Epithelial cell of esophagus (primary cell): ENCODE measurements at regions not wholly inside any gene's neighbourhood (a gene's known extent, or its start where the extent isn't known, plus 50 kb on each side); places are given as distances from the start of the nearest gene placed in this dataset.

Experiments
- DNase-seq: peaks from one replicate; pipeline ENCODE4 v3.0.0; 2010; ENCODE audit warnings: low read depth
- H3K4me3 ChIP-seq: 2 replicates; pipeline ENCODE4 v1.5.1; 2011; ENCODE audit warnings: mild to moderate bottlenecking, low read length, control low read depth
- CTCF ChIP-seq: IDR thresholded peaks from 2 replicates; pipeline ENCODE4 v1.5.1; 2011; ENCODE audit warnings: low read depth, mild to moderate bottlenecking, low read length, control low read depth, inconsistent platforms; ENCODE audit not compliant: insufficient read depth; ENCODE audit errors: missing control alignments

GRCh38 chr12:17642340-17642650, 447.7 kb downstream of the RERGL start:
- no peak for DNase-seq
- no peak overlapping the region for H3K4me3 ChIP-seq
- TF ChIP-seq CTCF: no peak

- H3K4me3 ChIP-seq: no peak overlapping the region
- no peak for TF ChIP-seq CTCF
These were observed 449.4 kb downstream of the RERGL start for GRCh38 chr12:17640615-17641014.

GRCh38 chr12:17618831-17619230, 471.2 kb downstream of the RERGL start:
- H3K4me3 ChIP-seq: no peak overlapping the region
- no peak for DNase-seq
- no peak for TF ChIP-seq CTCF

More at GRCh38 chr12:17640615-17641014, 449.4 kb downstream of the RERGL start:
- no peak for DNase-seq

GRCh38 chr12:17609701-17610100, 480.3 kb downstream of the RERGL start:
- DNase-seq: no peak
- TF ChIP-seq CTCF: no peak
- H3K4me3 ChIP-seq: no peak overlapping the region

- no peak for DNase-seq
- H3K4me3 ChIP-seq: no peak overlapping the region
- no peak for TF ChIP-seq CTCF
These were observed 480.8 kb downstream of the RERGL start for GRCh38 chr12:17609153-17609552.

GRCh38 chr12:17595111-17595510, 494.9 kb downstream of the RERGL start:
- TF ChIP-seq CTCF: no peak
- H3K4me3 ChIP-seq: no peak overlapping the region
- DNase-seq: no peak

GRCh38 chr12:17593715-17594406, 496.1 kb downstream of the RERGL start:
- TF ChIP-seq CTCF: no peak

More at GRCh38 chr12:17593715-17594406, 496.1 kb downstream of the RERGL start:
- no peak for DNase-seq
- H3K4me3 ChIP-seq: no peak overlapping the region
